Stomach (tissue), 4 donors: ENCODE measurements at regions not wholly inside any gene's neighbourhood (a gene's known extent, or its start where the extent isn't known, plus 50 kb on each side); places are given as distances from the start of the nearest gene placed in this dataset.

Experiments used
- CTCF ChIP-seq, 7 experiments: fragments of 450-650 bp in 4 of 7; fragments of 200-600 bp in 3 of 7; sonication (generic) in 3 of 7; IDR thresholded peaks; one replicate each; pipeline ENCODE4 v1.5.1; 2016 to 2019; ENCODE audit warnings: antibody characterized with exemption in 7 of 7, control low read depth in 2 of 7, mild to moderate bottlenecking in 1 of 7
- EP300 ChIP-seq: sonication (generic); formaldehyde crosslinking; IDR thresholded peaks from one replicate; pipeline ENCODE4 v1.6.1; 2017; ENCODE audit warnings: antibody characterized with exemption
- POLR2A ChIP-seq, 4 donors: fragments of 450-650 bp; IDR thresholded peaks; one replicate each; pipeline ENCODE4 v1.6.1; 2016; ENCODE audit warnings: antibody characterized with exemption in 4 of 4, control low read depth in 2 of 4, mild to moderate bottlenecking in 1 of 4, moderate library complexity in 1 of 4
- POLR2AphosphoS5 ChIP-seq, 3 donors: sonication (generic); formaldehyde crosslinking; IDR thresholded peaks; one replicate each; pipeline ENCODE4 v1.6.1; 2016; ENCODE audit warnings: antibody characterized with exemption in 3 of 3

DNA sequence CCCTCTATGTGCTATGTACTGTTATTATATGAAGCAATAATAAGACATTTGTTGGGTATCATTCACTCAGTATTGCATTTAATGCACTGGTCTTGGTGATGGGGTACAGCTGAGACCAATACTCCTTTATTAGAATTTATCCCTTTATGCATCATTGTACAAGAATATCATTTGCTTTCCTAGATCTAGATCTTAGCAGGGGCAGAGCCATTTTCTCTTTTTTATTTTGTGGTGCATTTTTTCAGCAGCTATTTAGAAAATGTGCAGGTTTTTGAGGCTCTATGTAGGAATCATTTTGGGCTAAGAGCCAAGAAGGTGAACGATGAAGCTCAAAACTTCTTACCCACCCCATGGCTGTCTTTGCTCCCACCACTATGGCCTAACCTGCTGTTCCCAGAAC, 114.2 kb downstream of the OR2B2 start:
- TF ChIP-seq CTCF (IDR thresholded peaks at IDR 0.05) = no peak
- no peak for TF ChIP-seq EP300
- no peak for TF ChIP-seq POLR2AphosphoS5 (IDR thresholded peaks at IDR 0.05)
- TF ChIP-seq POLR2A (IDR thresholded peaks at IDR 0.05) = no peak
